Ishikawa (cell line): ENCODE measurements at regions not wholly inside any gene's neighbourhood (a gene's known extent, or its start where the extent isn't known, plus 50 kb on each side); places are given as distances from the start of the nearest gene placed in this dataset.

Experiments used
- CEBPB ChIP-seq: IDR thresholded peaks from 2 replicates; pipeline ENCODE4 v1.6.1; 2012
- CREB1 ChIP-seq: IDR thresholded peaks from 2 replicates; pipeline ENCODE4 v1.6.1; 2012; ENCODE audit warnings: low read depth
- EP300 ChIP-seq: IDR thresholded peaks from 2 replicates; pipeline ENCODE4 v1.6.1; 2012; ENCODE audit warnings: borderline replicate concordance
- MAX ChIP-seq: IDR thresholded peaks from 2 replicates; pipeline ENCODE4 v1.6.1; 2012
- NFIC ChIP-seq: IDR thresholded peaks from 2 replicates; pipeline ENCODE4 v1.6.1; 2012
- RAD21 ChIP-seq: IDR thresholded peaks from 2 replicates; pipeline ENCODE4 v1.6.1; 2012; ENCODE audit warnings: low read depth
- REST ChIP-seq: IDR thresholded peaks from 2 replicates; pipeline ENCODE4 v1.6.1; 2012; ENCODE audit warnings: low read depth, mild to moderate bottlenecking
- TAF1 ChIP-seq: IDR thresholded peaks from 2 replicates; pipeline ENCODE4 v1.6.1; 2012; ENCODE audit warnings: low read depth, mild to moderate bottlenecking
- TEAD4 ChIP-seq: IDR thresholded peaks from 2 replicates; pipeline ENCODE4 v1.6.1; 2012
- ZBTB7A ChIP-seq: IDR thresholded peaks from 2 replicates; pipeline ENCODE4 v1.6.1; 2012; ENCODE audit warnings: low read depth
- TF ChIP-seq, protein P1 (sequence below): IDR thresholded peaks from 2 replicates; pipeline ENCODE4 v1.6.1; 2012

- TF ChIP-seq TAF1: no peak
- TF ChIP-seq CREB1: no peak
- TF ChIP-seq REST: no peak
- no peak for TF ChIP-seq ZBTB7A
- TF ChIP-seq EP300: no peak
- TF ChIP-seq RAD21: no peak
- no peak for TF ChIP-seq MAX
- no peak for TF ChIP-seq CEBPB
- TF ChIP-seq, protein P1, sequence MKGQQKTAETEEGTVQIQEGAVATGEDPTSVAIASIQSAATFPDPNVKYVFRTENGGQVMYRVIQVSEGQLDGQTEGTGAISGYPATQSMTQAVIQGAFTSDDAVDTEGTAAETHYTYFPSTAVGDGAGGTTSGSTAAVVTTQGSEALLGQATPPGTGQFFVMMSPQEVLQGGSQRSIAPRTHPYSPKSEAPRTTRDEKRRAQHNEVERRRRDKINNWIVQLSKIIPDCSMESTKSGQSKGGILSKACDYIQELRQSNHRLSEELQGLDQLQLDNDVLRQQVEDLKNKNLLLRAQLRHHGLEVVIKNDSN: no peak
- TF ChIP-seq NFIC: no peak
- no peak for TF ChIP-seq TEAD4
Observed at GRCh38 chr9:93822229-93822628, 132.9 kb downstream of the BARX1 start.
